ENCODE measurements at regions not wholly inside any gene's neighbourhood (a gene's known extent, or its start where the extent isn't known, plus 50 kb on each side); places are given as distances from the start of the nearest gene placed in this dataset.

DNA sequence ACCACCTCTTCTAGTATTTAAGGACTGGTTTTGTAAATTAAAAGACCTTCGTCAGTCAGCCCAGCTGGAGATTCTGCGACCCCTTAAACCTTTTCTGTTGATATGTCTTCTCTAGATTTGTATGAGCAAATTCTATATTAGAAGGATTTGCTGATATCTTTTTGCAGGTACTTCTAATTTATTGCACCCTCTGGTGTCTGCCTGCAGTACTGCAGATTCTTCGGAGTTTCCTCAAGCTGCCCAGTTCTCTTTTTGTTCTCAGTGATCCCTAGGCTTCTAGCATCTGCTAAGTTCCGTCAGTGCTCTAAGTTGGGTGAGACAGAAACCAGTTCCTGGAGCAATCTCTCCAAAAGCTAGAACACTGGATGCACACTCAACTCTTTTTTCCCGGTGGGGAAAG lies 545.2 kb downstream of the C4orf33 start:
- Histone ChIP-seq H3K4me1 (ENCODE audit: insufficient read depth, low read length, poor library complexity, severe bottlenecking) (no peaks in the 10 kb centered on the region), H3K27ac (ENCODE audit: low read depth, low read length, poor library complexity, severe bottlenecking) (no peak overlapping the region), H3K4me3 (ENCODE audit: low read depth, low read length, poor library complexity, severe bottlenecking) (no peak overlapping the region), H3K9me3 (ENCODE audit: low read depth, low read length, poor library complexity, severe bottlenecking) (no peaks in the 10 kb centered on the region), H3K36me3 (ENCODE audit: insufficient read depth, low read length, poor library complexity, severe bottlenecking) (no peaks in the 10 kb centered on the region), H3K27me3 (replicated peaks; ENCODE audit: insufficient read depth, low read depth, low read length, poor library complexity) (no peaks in the 10 kb centered on the region)
- no TSS peak for BruUV-seq (replicated peaks)
- ChIA-PET POLR2A (ENCODE audit: low non-redundant PET) (no interaction called here), CTCF (interaction anchor here (1.0 to 1.6 kb wide), 2 partner anchors 278 to 297 kb away, joined by 3 to 8 read pairs; no protein-coding TSS in a partner anchor)
- intact Hi-C loops (cut with micrococcal nuclease; ENCODE audit: unreplicated experiment): loop anchor here (1.0 to 5.0 kb wide), 4 partner anchors 114 to 424 kb away; no protein-coding TSS in a partner anchor
- no peak for TF ChIP-seq EZH2 (IDR thresholded peaks at IDR 0.05; ENCODE audit: borderline replicate concordance, low read depth, low read length, poor library complexity, severe bottlenecking)
- TF ChIP-seq CTCF (conservative IDR thresholded peaks at IDR 0.05; ENCODE audit: low read depth, low read length): peak; percentile 80
- peak; percentile 69 for DNase-seq (ENCODE audit: low spot score)

DNA sequence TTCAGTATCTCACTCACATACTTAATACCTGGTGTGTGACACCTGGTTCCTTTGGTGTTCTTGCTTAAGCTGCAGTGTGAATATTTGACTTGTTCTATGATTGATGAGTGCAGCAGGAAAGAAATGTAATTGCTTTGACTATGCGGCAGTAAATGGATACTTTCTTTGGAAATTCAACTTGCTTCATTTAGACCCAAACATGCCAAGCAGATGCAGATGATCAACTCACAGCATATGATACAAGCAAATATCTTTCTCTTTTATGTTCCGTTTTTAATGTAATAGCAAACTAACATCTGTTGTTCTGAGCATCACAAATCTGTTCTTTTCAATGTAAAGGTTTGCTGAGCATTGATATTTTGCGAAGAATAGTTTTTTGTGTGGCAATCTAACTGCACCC lies 549.5 kb downstream of the C4orf33 start:
- TF ChIP-seq EZH2 (IDR thresholded peaks at IDR 0.05; ENCODE audit: borderline replicate concordance, low read depth, low read length, poor library complexity, severe bottlenecking) (no peak), CTCF (conservative IDR thresholded peaks at IDR 0.05; ENCODE audit: low read depth, low read length) (no peak)
- intact Hi-C loops (cut with micrococcal nuclease; ENCODE audit: unreplicated experiment): no loop called here

GRCh38 chr4:129668092-129668491 lies 572.1 kb downstream of the C4orf33 start:
- BruUV-seq (replicated peaks): no TSS peak
- H3K27ac ChIP-seq (ENCODE audit: low read depth, low read length, poor library complexity, severe bottlenecking): no peak overlapping the region
- no peaks in the 10 kb centered on the region for H3K4me1 ChIP-seq (ENCODE audit: insufficient read depth, low read length, poor library complexity, severe bottlenecking)
- no peaks in the 10 kb centered on the region for H3K36me3 ChIP-seq (ENCODE audit: insufficient read depth, low read length, poor library complexity, severe bottlenecking)
- H3K9me3 ChIP-seq (ENCODE audit: low read depth, low read length, poor library complexity, severe bottlenecking): no peaks in the 10 kb centered on the region
- TF ChIP-seq EZH2 (IDR thresholded peaks at IDR 0.05; ENCODE audit: borderline replicate concordance, low read depth, low read length, poor library complexity, severe bottlenecking): no peak
- TF ChIP-seq CTCF (conservative IDR thresholded peaks at IDR 0.05; ENCODE audit: low read depth, low read length): no peak
- DNase-seq (ENCODE audit: low spot score): no peak
- intact Hi-C loops (cut with micrococcal nuclease; ENCODE audit: unreplicated experiment): no loop called here
- ChIA-PET CTCF (no interaction called here), POLR2A (ENCODE audit: low non-redundant PET) (no interaction called here)
- H3K27me3 ChIP-seq (replicated peaks; ENCODE audit: insufficient read depth, low read depth, low read length, poor library complexity): no peaks in the 10 kb centered on the region
- H3K4me3 ChIP-seq (ENCODE audit: low read depth, low read length, poor library complexity, severe bottlenecking): no peak overlapping the region

More for the DNA sequence above, 549.5 kb downstream of the C4orf33 start:
- Histone ChIP-seq H3K36me3 (ENCODE audit: insufficient read depth, low read length, poor library complexity, severe bottlenecking) (no peaks in the 10 kb centered on the region), H3K27me3 (replicated peaks; ENCODE audit: insufficient read depth, low read depth, low read length, poor library complexity) (no peaks in the 10 kb centered on the region), H3K4me3 (ENCODE audit: low read depth, low read length, poor library complexity, severe bottlenecking) (no peak overlapping the region), H3K27ac (ENCODE audit: low read depth, low read length, poor library complexity, severe bottlenecking) (no peak overlapping the region), H3K9me3 (ENCODE audit: low read depth, low read length, poor library complexity, severe bottlenecking) (no peaks in the 10 kb centered on the region), H3K4me1 (ENCODE audit: insufficient read depth, low read length, poor library complexity, severe bottlenecking) (no peaks in the 10 kb centered on the region)
- no TSS peak for BruUV-seq (replicated peaks)
- no peak for DNase-seq (ENCODE audit: low spot score)
- ChIA-PET CTCF (no interaction called here), POLR2A (ENCODE audit: low non-redundant PET) (no interaction called here)

All from A673 (cell line).